NCI-H2171 (cell line): ENCODE measurements at regions not wholly inside any gene's neighbourhood (a gene's known extent, or its start where the extent isn't known, plus 50 kb on each side); places are given as distances from the start of the nearest gene placed in this dataset.
"Not testable (repeated sequence)": the region's sequence is repeated elsewhere in the genome, so short reads cannot be mapped to it uniquely, and the experiment has no call there.

Source experiments
- DNase-seq: peaks from one replicate; lab custom pipeline; 2025; lab: John Stamatoyannopoulos, UW

- DNase-seq, result no peak
Measured at GRCh38 chr2:200173691-200174090, 132.8 kb upstream of the SPATS2L start.

DNA sequence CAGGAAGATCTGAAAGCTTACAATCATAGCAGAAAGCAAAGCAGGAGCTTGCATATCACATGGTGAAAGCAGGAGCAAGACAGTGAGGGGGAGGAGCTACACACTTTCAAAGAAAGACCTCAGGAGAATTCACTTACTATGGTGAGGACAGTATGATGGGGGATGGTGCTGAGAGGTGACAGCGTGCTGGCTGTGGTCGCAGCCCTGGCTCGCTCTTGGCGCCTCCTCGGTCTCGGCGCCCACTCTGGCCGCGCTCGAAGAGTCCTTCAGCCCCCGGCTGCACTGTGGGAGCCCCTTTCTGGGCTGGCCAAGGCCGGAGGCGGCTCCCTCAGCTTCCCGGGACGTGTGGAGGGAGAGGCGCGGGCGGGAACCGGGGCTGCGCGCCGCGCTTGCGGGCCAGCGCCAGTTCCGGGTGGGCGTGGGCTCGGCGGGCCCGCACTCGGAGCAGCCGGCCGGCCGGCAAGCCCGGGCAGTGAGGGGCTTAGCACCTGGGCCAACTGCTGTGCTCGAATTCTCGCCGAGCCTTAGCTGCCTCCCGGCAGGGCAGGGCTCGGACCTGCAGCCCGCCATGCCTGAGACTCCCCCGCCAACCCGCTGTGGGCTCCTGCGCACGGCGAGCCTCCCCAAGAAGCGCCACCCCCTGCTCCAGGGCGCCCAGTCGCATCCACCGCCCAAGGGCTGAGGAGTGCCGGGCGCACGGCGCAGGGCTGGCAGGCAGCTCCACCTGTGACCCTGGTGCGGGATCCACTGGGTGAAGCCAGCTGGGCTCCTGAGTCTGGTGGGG, 131.9 kb upstream of the SPATS2L start:
- no peak for DNase-seq

DNA sequence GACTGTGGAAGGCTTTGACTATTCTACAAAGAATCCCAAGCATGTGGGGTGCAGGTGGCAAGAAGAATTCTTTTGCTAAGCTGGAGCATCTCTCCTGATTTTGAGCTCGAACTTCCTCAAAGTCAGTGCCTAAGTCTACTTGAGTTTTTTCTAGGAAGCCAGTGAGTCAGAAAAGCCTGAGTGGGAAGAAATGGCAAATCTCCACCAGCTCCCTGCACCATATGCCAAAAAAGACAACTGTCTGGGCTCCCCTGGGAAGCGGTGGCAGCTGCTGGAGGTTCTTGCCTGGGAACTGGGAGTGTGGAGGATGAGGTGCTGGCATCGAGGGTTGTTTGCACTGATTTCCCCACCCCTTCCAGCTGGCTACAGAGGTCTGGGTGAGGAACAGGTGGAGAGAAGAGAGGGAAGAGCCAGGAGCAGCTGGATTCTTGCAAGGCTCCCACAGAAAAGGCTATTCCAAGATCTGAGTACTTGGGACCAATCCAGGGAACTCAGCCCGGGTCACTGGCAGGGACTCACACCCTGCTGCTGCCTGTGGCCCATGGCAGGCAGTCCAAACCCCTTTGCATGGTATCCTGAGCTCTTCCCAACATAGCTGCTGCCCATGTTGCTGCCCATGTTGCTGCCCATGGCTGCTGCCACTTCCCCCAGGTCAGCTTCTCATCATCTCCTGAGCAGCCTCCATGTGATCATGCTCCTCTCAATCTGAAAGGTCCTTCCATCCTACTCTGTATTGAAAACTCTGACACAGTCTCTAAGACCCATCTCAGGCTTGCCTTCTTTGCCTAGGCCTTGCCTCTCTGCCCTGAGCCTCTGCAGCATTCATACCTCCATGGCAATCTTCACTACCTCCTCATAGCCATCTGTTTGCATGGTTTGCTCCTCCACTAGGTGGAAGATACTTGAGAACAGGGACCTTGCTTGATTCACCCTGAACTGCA, 128.3 kb upstream of the SPATS2L start:
- DNase-seq, result peak; percentile 96

- DNase-seq, result no peak
Measured at GRCh38 chr2:200179151-200179550, 127.3 kb upstream of the SPATS2L start.

DNA sequence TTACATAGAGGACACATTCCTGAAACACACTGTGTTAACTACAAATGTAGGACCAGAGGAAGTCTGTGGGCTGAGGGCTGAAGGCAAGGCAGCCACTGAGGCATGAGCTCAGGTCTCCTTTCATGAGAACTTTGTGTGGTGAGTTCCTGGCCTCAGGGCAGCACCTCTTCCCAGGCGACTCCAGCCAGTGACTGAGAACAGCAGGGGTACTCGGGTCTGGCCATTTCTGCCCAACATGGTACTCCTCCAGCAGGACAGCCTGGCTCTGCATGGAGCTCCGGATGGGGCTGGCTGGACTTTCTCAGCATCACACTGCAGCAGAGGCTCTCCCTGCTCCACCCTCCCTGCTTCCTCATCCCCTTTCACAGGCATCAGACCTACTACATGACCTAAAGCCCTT, 125.5 kb upstream of the SPATS2L start:
- no peak for DNase-seq

GRCh38 chr2:200181755-200182154, 124.7 kb upstream of the SPATS2L start:
- no peak for DNase-seq

DNA sequence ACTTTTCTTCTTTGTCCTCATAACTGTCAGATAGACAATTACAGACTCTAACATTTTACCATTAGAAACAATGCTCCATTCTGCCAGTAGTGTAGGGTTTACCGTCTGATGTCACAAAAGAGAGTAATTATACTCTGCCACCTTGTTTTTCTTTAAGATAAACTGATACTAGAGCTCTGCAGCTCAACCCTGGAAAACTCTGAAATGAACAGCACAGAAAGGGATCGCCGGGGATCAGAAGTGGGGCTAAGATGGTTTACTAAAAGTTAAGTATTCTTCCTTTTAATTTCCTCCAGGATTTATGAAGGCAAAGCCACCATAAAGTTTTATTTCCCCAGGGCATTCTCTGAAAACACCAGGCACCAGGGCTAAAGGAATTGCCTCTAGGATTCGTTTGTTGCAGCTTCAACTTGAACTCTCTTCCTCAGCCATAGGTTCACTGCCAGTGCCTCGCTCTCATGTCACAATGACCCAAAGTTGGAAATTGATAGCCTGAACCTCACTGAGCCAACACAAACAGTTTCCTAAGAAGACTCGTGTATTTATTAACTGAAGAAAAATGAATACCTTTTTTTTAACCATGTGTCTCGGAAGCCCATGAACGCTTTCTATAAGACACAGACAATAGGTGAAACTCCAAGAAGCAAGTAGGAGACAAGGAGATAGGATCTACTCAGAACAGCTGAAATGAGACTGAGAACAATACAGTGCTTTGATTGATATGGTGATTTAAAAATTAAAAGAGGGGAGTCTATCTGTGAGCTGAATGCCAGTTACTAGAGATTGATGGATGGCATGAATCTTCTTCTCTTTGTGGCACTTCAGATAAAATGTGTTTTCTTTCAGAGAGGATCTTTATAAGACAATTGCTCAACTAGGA, 121.5 kb upstream of the SPATS2L start:
- DNase-seq, result no peak

- DNase-seq, result peak; percentile 11
Measured at GRCh38 chr2:200185628-200186000, 120.9 kb upstream of the SPATS2L start.

GRCh38 chr2:200186002-200186401, 120.5 kb upstream of the SPATS2L start:
- no peak for DNase-seq

DNA sequence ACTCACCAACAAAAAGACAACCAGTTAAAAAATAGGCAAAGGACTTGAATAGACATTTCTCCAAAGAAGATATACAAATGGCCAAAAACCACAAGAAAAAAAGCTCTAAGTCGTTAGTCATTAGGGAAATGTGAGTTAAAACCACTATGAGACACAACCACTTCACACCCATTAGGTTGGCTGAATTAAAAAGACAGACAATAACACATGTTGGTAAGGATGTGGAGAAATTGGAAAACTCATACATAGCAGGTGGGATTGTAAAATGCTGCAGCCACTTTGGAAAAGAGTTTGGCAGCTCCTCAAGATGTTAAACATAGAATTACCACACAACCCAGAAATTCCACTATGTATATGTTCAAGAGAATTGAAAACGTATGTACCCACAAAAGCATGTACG, 117.6 kb upstream of the SPATS2L start:
- no peak for DNase-seq

- DNase-seq, result no peak
Measured at GRCh38 chr2:200189964-200190363, 116.5 kb upstream of the SPATS2L start.

- no peak for DNase-seq
Measured at GRCh38 chr2:200193331-200193730, 113.2 kb upstream of the SPATS2L start.

DNA sequence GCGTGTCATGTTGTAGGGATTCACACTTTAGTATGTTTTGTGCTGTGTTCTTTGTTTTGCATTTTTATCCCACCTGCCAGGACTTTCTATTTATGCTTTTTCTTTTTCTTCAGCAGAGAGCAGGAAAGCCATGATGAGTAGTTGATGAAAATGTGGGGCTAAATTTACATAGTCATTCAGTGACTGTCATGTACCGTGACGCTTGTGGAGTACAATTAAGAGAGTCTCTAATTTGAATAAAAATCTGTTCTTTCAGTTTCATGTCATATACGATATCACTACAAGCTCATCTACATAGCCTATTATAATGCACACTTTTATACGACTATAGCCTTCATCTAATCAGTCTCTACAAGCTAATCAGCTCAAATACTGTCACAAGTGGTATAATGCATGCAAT, 112.7 kb upstream of the SPATS2L start:
- DNase-seq, result no peak

DNA sequence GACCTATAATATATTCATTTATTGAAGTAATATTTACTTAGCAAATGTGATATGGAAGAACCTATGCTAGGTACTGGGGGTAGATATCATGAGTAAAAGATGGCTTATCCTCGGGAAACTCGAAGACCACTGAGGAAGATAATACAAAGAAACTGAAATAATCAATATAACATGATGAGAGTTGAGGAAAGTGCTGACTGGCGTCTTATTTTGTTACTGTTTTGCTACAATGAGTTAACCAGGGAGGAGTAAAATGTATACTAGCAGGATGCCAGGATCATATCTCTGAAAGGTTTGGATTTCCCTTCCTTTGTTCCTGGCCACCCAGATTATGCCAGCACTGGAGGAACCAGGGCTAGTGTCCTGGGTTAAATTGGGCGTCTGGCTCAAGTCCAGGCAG, 111.7 kb upstream of the SPATS2L start:
- DNase-seq, result no peak

GRCh38 chr2:200199005-200199404, 107.5 kb upstream of the SPATS2L start:
- DNase-seq, result no peak

- no peak for DNase-seq
Measured at GRCh38 chr2:200199576-200200263, 106.8 kb upstream of the SPATS2L start.

DNA sequence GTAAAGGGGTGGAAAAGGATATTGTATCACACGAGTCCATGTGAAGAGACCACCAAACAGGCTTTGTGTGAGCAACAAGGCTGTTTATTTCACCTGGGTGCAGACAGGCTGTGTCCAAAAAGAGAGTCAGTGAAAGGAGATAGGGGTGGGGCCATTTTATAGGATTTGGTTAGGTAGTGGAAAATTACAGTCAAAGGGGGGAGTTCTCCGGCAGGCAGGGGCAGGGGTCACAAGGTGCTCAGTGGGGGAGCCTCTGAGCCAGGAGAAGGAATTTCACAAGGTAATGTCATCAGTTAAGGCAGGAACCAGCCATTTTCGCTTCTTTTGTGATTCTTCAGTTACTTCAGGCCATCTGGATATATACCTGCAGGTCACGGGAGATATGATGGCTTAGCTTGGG, 104.7 kb upstream of the SPATS2L start:
- not testable (repeated sequence) for DNase-seq

DNA sequence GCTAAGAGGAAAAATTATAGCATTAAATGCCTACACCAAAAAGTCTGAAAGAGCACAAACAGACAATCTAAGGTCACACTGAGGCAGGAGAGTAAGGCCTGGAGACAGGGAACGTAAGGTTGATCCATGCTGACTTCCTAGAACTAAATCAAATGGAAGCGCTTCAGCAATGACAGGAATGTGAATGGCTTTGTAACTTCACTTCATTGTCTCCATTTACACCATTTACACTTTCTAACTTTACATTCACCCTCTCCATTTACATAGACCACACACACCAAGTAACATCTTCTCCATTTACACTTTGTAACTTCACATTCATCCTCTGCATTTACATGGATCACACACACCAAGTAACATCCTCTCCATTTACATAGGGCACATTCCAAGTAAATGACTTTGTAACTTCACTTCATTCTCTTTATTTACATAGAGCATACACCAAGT, 103.1 kb upstream of the SPATS2L start:
- DNase-seq, result no peak

DNA sequence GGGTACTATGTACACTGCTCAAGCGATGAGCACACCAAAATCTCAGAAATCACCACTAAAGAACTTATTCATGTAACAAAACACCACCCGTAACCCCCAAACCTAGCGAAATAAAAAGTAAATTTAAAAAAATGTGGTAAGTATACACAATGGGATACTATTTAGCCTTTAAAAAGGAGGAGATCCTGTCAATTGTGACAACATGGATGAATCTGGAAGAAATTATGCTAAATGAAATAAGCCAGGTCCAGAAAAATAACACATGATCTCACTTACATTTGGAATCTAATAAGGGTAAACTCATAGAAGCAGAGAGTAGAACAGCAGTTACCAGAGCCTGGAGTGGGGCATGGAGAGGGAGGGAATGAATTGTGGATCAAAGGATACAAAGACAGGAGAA, 98.5 kb upstream of the SPATS2L start:
- DNase-seq, result no peak

GRCh38 chr2:200209030-200209429, 97.5 kb upstream of the SPATS2L start:
- DNase-seq, result no peak

GRCh38 chr2:200211643-200212042, 94.8 kb upstream of the SPATS2L start:
- DNase-seq, result no peak
